Spinal cord (tissue), 9 donors: ENCODE measurements at regions not wholly inside any gene's neighbourhood (a gene's known extent, or its start where the extent isn't known, plus 50 kb on each side); places are given as distances from the start of the nearest gene placed in this dataset.
A peak's percentile ranks its signal among the peaks of the same experiment; 100 is the strongest.
"Not testable (repeated sequence)": the region's sequence is repeated elsewhere in the genome, so short reads cannot be mapped to it uniquely, and the experiment has no call there.

Source experiments
- DNase-seq, 6 donors: peaks; one replicate each; pipeline versions ENCODE4 v3.0.0 to v3.0.0-alpha.2; 2013 to 2015; ENCODE audit warnings: low spot score in 6 of 6, low read depth in 4 of 6
- H3K27ac ChIP-seq: one replicate; pipeline ENCODE4 v1.5.1; 2013; ENCODE audit warnings: low read depth, low read length, control low read depth
- H3K27me3 ChIP-seq: one replicate; pipeline ENCODE4 v1.6.1; 2013; ENCODE audit warnings: low read length; ENCODE audit not compliant: control insufficient read depth, insufficient read depth
- H3K36me3 ChIP-seq: one replicate; pipeline ENCODE4 v1.6.1; 2013; ENCODE audit warnings: low read length; ENCODE audit not compliant: control insufficient read depth, insufficient read depth
- H3K4me1 ChIP-seq: one replicate; pipeline ENCODE4 v1.6.1; 2013; ENCODE audit warnings: low read length; ENCODE audit not compliant: control insufficient read depth, insufficient read depth
- H3K4me3 ChIP-seq: one replicate; pipeline ENCODE4 v1.5.1; 2013; ENCODE audit warnings: low read depth, low read length, control low read depth
- H3K9me3 ChIP-seq: one replicate; pipeline ENCODE4 v1.6.1; 2013; ENCODE audit warnings: low read length; ENCODE audit not compliant: control insufficient read depth, insufficient read depth
- WGBS: methylation state at CpG from one replicate; pipeline ENCODE4 v1.1.5; 2013; ENCODE audit warnings: missing lambda C conversion rate; ENCODE audit not compliant: insufficient coverage; 5-methylcytosine and 5-hydroxymethylcytosine counted together
- donor health status: healthy.

GRCh38 chr1:146883190-146883589 lies 54.9 kb upstream of the NBPF12 start:
- not testable (repeated sequence) for DNase-seq, H3K27me3 ChIP-seq, H3K36me3 ChIP-seq, H3K4me1 ChIP-seq, H3K27ac ChIP-seq, H3K4me3 ChIP-seq, H3K9me3 ChIP-seq
- WGBS: no CpG with 5 or more reads among the region's 4 CpGs

- no CpG with 5 or more reads among the region's 8 CpGs for WGBS
- not testable (repeated sequence) for H3K36me3 ChIP-seq, H3K4me3 ChIP-seq, H3K4me1 ChIP-seq, H3K9me3 ChIP-seq, H3K27me3 ChIP-seq, DNase-seq, H3K27ac ChIP-seq
These were observed 57.0 kb upstream of the NBPF12 start for GRCh38 chr1:146881096-146881495.

DNA sequence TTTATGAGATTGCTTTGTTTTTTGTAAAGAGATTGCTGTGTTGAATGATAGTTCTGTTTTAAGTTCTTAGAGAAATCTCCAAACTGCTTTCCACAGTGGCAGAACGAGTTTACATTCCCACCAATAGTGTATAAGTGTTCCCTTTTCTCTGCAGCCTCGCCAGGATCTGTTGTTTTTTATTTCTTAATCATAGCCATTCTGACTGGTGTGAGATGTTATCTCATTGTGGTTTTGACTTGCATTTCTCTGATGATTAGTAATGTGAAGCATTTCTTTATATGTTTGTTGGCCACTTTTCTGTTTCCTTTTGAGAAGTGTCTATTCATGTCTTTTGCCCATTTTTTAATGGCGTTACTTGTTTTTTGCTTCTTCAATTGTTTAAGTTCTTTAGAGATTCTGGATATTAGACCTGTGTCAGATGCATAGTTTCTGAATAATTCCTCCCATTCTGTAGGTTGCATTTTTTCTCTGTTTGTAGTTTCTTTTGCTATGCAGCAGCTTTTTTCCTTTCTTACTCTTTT lies 74.3 kb upstream of the NBPF12 start:
- DNase-seq, H3K36me3 ChIP-seq, H3K27ac ChIP-seq, H3K4me3 ChIP-seq, H3K4me1 ChIP-seq, H3K27me3 ChIP-seq, H3K9me3 ChIP-seq: not testable (repeated sequence)
- WGBS: no CpG with 5 or more reads among the region's 3 CpGs

GRCh38 chr1:146853147-146853546 lies 85.0 kb upstream of the NBPF12 start:
- not testable (repeated sequence) for H3K36me3 ChIP-seq, DNase-seq, H3K27me3 ChIP-seq, H3K4me1 ChIP-seq, H3K27ac ChIP-seq, H3K9me3 ChIP-seq, H3K4me3 ChIP-seq
- 22% methylated on average over 2 of the region's 9 CpGs for WGBS

DNA sequence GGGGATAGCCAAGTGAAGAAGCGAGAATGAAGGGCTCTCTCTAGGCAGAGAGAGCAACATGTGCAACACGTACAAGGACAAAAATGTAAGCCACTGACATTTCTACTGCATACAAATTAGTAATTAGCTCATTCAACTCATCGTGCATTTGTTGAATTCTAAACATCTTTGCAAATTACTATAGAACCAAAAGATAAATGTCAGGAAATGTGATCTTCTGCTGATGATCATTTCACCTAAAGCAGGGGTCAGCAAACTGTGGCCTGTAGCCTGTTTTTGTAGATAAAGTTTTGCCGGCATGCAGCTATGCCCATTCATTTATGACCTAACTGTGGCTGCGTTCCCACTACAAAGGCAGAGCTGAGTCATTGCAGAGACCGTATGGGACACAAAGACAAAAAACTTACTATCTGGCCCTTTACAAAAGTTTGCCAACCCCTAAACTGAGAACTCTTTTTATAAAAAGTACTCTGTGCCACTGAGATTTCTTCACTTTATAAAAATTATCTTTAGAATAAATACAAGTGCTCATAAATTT lies 87.7 kb upstream of the NBPF12 start:
- H3K4me1 ChIP-seq, H3K9me3 ChIP-seq, H3K4me3 ChIP-seq, H3K36me3 ChIP-seq, H3K27me3 ChIP-seq, H3K27ac ChIP-seq: not testable (repeated sequence)
- 38% methylated on average over 3 of the region's 6 CpGs for WGBS
- peak in 1 of 6 donors; percentile 1 for DNase-seq

DNA sequence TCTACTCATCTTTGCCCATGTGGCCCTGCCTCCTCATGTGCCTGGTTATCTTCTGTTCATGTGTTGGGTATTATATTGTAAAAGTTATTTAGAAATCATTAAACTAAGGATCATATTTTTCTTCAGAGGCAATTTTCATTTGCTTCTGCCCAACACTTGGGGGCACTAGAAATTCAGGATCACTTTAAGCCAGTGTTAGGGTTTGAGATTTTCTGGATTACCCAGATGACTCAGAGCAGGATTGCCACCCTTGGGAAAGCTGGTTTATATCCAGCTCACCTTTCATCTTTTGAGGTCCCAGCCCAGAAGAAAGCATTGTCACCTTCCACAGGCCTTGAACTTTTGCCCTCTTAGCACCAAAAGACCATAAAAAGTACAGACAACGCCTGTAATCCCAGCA lies 99.4 kb upstream of the NBPF12 start:
- not testable (repeated sequence) for H3K27ac ChIP-seq, H3K36me3 ChIP-seq, H3K27me3 ChIP-seq, H3K9me3 ChIP-seq, DNase-seq, H3K4me3 ChIP-seq, H3K4me1 ChIP-seq
- WGBS: no CpG with 5 or more reads among the region's 1 CpG

- not testable (repeated sequence) for H3K36me3 ChIP-seq, H3K9me3 ChIP-seq, DNase-seq, H3K4me1 ChIP-seq, H3K27ac ChIP-seq, H3K4me3 ChIP-seq, H3K27me3 ChIP-seq
- WGBS: no CpG with 5 or more reads among the region's 1 CpG
These were observed 111.2 kb upstream of the NBPF12 start for GRCh38 chr1:146826957-146827356.

GRCh38 chr1:146794236-146794635 lies 143.9 kb upstream of the NBPF12 start:
- WGBS: 93% methylated on average over 10 of the region's 19 CpGs
- H3K36me3 ChIP-seq, H3K4me3 ChIP-seq, H3K27me3 ChIP-seq, H3K27ac ChIP-seq, H3K9me3 ChIP-seq, H3K4me1 ChIP-seq, DNase-seq: not testable (repeated sequence)

DNA sequence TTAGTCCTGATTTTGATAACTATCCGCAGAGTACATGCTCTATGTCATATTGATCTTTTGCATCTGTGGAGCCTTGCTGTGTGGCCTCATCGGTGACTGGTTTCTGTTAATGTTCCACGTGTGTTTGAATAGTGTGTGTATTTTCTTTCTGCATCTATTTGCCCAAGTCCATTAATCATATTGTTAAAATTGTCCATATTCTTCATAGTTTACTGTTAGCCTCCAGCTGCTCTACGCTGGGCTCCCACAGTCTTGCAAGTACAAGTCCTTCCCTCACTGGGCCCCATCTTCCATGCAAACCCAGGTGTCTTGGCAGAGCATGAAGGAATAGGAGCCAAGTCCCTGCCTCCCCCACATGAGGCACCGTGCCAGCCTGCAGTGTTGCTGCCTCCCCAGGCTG lies 145.4 kb upstream of the NBPF12 start:
- H3K9me3 ChIP-seq, H3K36me3 ChIP-seq, H3K27ac ChIP-seq, H3K27me3 ChIP-seq, H3K4me3 ChIP-seq, H3K4me1 ChIP-seq: not testable (repeated sequence)
- peak; percentile 4 to 82 (median 17) for DNase-seq
- no CpG with 5 or more reads among the region's 5 CpGs for WGBS

DNA sequence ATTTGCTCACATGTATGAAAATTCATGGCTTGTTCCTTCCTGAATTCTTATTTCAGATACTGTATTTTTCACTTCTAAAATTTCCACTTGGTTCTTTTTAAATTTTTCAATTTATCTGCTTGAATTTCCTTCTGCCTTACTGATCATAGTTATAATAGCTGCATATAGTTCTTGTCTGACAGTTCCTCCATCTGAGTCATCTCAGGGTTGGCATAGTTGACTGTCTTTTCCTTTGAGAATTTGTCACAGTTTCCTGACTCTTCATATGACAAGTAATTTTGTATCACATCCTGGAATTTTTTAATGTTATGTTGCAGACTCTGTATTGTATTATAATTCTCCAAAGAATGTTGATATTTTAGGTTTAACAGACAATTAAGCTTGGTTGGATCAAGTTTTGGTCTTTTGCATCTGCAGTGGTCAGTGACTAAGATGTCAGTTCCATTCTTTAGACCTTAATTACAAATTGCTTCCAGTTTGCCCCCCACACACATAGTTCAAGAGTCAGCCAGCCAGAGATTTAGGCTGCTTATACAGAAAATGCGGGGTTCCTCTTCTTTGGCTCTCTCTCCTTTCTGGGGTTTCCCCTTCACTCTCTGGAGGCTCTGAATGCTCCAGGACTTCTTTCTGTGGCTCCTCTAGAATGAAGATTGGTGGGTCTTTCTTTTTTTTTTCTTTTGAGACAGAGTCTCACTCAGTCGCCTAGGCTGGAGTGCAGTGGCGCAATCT lies 153.7 kb upstream of the NBPF12 start:
- not testable (repeated sequence) for H3K4me3 ChIP-seq, H3K27ac ChIP-seq, H3K4me1 ChIP-seq, DNase-seq, H3K36me3 ChIP-seq, H3K27me3 ChIP-seq, H3K9me3 ChIP-seq
- no CpG with 5 or more reads among the region's 3 CpGs for WGBS
